ENCODE measurements at regions not wholly inside any gene's neighbourhood (a gene's known extent, or its start where the extent isn't known, plus 50 kb on each side); places are given as distances from the start of the nearest gene placed in this dataset.

DNA sequence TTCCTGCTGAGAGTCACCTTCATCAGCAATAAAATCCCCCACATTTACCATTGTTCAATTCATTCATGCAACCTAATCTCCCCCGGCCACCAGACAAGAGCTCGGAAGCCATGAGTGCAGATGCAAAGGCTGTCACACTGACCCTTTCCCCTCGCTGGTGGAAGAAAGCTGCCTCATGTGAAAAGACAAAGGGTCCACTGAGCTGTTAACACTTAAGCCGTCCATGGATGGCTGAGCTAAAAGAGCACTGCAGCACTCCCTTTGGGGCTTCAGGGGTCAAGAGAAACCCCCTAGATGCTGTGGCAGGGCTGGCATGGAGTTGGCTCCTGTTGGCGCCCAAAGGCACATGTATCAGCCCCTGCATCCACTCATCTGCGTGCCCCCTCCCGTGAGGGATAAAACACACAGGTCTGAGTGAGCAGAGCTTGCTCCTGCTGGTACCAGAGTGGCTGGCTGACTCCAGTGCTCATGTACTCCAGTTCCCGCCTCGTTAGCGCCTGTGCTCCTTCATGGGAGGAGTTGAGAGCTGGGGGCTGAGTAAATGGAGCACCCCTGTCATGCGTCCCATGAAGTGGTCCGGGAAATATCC lies 216.5 kb downstream of the PDHA2 start:
- H4K8ac ChIP-seq (ENCODE audit: low read depth in 2 of 2, low read length in 2 of 2) = no peak overlapping the region
- H3K9me1 ChIP-seq (ENCODE audit: insufficient read depth, low read length) = no peaks in the 10 kb centered on the region
- H3K14ac ChIP-seq (replicated peaks; ENCODE audit: low read depth, low read length) = no peak overlapping the region
- H2BK5ac ChIP-seq (ENCODE audit: low read depth, low read length, poor library complexity, severe bottlenecking) = no peak overlapping the region
- H3K9me3 ChIP-seq (ENCODE audit: control insufficient read depth, insufficient read depth, low read length) = peaks cover 4% of the 10 kb centered on the region
- ATAC-seq (ENCODE audit: low read depth) (no peak), DNase-seq (no peak)
- H2BK15ac ChIP-seq (ENCODE audit: low read depth, low read length) = no peak overlapping the region
- dilution Hi-C loops (cut with HindIII; ENCODE audit: low sequenced_read_pairs, unreplicated experiment) = no loop called here
- H3K18ac ChIP-seq (ENCODE audit: low read depth, low read length) = no peak overlapping the region
- TF ChIP-seq CHD1 (IDR thresholded peaks at IDR 0.05; ENCODE audit: low read depth, low read length) (no peak), POLR2A (IDR thresholded peaks at IDR 0.05; ENCODE audit: low read depth, low read length) (no peak), CEBPB (IDR thresholded peaks at IDR 0.05; ENCODE audit: low read depth, low read length) (no peak), NFE2L2 (IDR thresholded peaks at IDR 0.05; ENCODE audit: low read depth, low read length) (no peak)
- TF ChIP-seq, protein P1, sequence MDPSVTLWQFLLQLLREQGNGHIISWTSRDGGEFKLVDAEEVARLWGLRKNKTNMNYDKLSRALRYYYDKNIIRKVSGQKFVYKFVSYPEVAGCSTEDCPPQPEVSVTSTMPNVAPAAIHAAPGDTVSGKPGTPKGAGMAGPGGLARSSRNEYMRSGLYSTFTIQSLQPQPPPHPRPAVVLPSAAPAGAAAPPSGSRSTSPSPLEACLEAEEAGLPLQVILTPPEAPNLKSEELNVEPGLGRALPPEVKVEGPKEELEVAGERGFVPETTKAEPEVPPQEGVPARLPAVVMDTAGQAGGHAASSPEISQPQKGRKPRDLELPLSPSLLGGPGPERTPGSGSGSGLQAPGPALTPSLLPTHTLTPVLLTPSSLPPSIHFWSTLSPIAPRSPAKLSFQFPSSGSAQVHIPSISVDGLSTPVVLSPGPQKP (IDR thresholded peaks at IDR 0.05; ENCODE audit: borderline replicate concordance, low read depth, low read length) = no peak
- TF ChIP-seq, protein P2, sequence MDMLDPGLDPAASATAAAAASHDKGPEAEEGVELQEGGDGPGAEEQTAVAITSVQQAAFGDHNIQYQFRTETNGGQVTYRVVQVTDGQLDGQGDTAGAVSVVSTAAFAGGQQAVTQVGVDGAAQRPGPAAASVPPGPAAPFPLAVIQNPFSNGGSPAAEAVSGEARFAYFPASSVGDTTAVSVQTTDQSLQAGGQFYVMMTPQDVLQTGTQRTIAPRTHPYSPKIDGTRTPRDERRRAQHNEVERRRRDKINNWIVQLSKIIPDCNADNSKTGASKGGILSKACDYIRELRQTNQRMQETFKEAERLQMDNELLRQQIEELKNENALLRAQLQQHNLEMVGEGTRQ (IDR thresholded peaks at IDR 0.05; ENCODE audit: low read depth, low read length) = no peak
- no peak overlapping the region for H3K9ac ChIP-seq (ENCODE audit: low read depth, low read length)
- H3K27me3 ChIP-seq (ENCODE audit: control insufficient read depth, insufficient read depth, low read length) = no peaks in the 10 kb centered on the region
- no peak overlapping the region for H3K23ac ChIP-seq (ENCODE audit: low read depth, low read length)
- H3K27ac ChIP-seq (ENCODE audit: insufficient read depth, low read length) = no peak overlapping the region
- H4K20me1 ChIP-seq (ENCODE audit: insufficient read depth, low read length) = no peaks in the 10 kb centered on the region
- no peaks in the 10 kb centered on the region for H3K4me1 ChIP-seq (ENCODE audit: control insufficient read depth, insufficient read depth, low read length)
- in situ Hi-C loops (cut with MboI; ENCODE audit: low sequenced_read_pairs) = no loop called here
- no peak overlapping the region for H2AFZ ChIP-seq (replicated peaks; ENCODE audit: low read length, poor library complexity)
- no peak overlapping the region for H3K56ac ChIP-seq (ENCODE audit: extremely low read depth, insufficient read depth, low read length)
- H4K91ac ChIP-seq (ENCODE audit: insufficient read depth, low read depth, low read length) = no peak overlapping the region
- H2BK20ac ChIP-seq (ENCODE audit: low read depth, low read length) = no peak overlapping the region
- BruUV-seq (replicated peaks) = no TSS peak
- H4K5ac ChIP-seq (ENCODE audit: low read depth, low read length) = no peak overlapping the region
- H2BK120ac ChIP-seq (ENCODE audit: low read depth, low read length) = no peak overlapping the region
- no peak overlapping the region for H2AK5ac ChIP-seq (ENCODE audit: low read depth, low read length)
- ChIA-PET CTCF (interaction anchor here (0.6 kb wide), 1 partner anchor 734 kb away, joined by 3 read pairs; no protein-coding TSS in a partner anchor), POLR2A (ENCODE audit: unreplicated experiment) (no interaction called here)
- intact Hi-C loops (cut with micrococcal nuclease) = no loop called here
- H3K4me3 ChIP-seq (ENCODE audit: insufficient read depth, low read depth, low read length) = no peak overlapping the region
- no peak overlapping the region for H2AK9ac ChIP-seq (replicated peaks; ENCODE audit: low read depth, low read length, poor library complexity)
- no peak overlapping the region for H3K4ac ChIP-seq (ENCODE audit: low read depth, low read length)
- WGBS, 2 experiments (ENCODE audit: extremely low coverage in 2 of 2, insufficient read length in 1 of 2) = 86% methylated on average over 2 of the region's 12 CpGs; no CpG with 5 or more reads in 1 of the 2 experiments
- H3K36me3 ChIP-seq (ENCODE audit: control insufficient read depth, insufficient read depth, low read length) = no peaks in the 10 kb centered on the region
- no peak overlapping the region for H3K4me2 ChIP-seq (ENCODE audit: low read depth, low read length)
- no peaks in the 10 kb centered on the region for H3K79me1 ChIP-seq (ENCODE audit: low read depth in 1 of 2, low read length in 2 of 2)
